Putamen (tissue), 1 donor: ENCODE measurements at regions not wholly inside any gene's neighbourhood (a gene's known extent, or its start where the extent isn't known, plus 50 kb on each side); places are given as distances from the start of the nearest gene placed in this dataset.
"Not testable (repeated sequence)": the region's sequence is repeated elsewhere in the genome, so short reads cannot be mapped to it uniquely, and the experiment has no call there.

Experiments used
- DNase-seq: peaks from one replicate; pipeline ENCODE4 v3.0.0-alpha.2; 2016; ENCODE audit warnings: low spot score

DNA sequence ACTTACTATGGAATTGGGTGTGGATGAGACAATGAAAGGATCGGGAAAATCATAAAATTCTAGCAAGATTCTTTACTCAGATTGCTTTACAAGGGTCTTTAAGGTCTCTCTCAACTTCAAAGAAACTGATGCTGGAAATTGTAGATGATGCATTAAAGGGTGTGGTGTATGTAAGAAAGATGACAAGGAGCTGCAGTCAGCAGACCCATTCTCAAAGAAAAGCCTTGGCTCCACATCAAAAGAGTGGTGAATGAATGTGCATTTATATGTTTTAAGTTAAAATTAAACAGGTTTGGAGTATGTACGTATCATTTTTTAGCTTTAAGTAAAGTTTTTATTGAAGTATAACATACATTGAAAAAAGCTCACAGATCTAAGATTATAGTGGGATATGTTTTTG lies 194.5 kb downstream of the C12orf75 start:
- DNase-seq, result no peak

- DNase-seq, result no peak
These were observed 203.6 kb downstream of the C12orf75 start for GRCh38 chr12:105534068-105534467.

- not testable (repeated sequence) for DNase-seq
These were observed 204.5 kb downstream of the C12orf75 start for GRCh38 chr12:105535033-105535432.

GRCh38 chr12:105538880-105539279 lies 208.4 kb downstream of the C12orf75 start:
- no peak for DNase-seq

DNA sequence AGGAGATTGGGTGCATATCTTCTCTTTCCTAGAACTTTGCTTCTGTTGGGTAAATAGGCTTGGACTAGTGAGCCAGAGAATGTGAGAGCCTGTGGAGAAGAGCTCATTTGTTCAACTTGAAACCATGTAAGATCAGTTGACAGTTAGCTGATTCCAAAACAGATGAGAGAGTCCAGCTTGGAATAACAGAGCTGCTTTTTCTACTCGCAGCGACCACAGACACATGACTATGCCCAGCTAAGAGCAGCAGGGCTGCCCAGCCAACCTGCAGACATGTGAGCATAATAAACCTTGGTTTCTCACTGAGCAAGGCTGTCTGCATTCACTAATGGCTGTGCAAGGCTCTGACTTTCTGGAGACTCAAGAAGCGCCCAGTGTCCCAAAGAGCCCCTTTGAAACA lies 209.2 kb downstream of the C12orf75 start:
- DNase-seq, result no peak

DNA sequence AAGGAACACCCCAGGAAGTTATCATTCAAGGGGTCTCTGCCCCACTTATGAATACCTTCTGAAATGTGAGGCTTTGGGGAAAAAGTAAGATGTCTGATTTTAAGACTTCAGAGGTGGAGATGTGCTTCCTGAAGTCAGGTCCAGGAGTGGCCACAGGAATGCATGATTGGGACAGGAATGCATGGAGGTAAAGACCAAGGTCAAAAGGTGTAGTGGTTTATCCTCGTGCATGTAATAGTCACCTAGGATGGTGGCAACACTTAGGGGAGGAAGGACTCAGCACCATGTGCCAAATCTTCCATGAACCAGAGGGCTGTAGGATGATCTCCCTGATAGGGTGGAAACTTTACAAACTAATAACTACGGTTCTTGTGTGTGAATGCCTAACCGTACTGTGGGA lies 217.3 kb downstream of the C12orf75 start:
- no peak for DNase-seq

- no peak for DNase-seq
These were observed 218.1 kb downstream of the C12orf75 start for GRCh38 chr12:105548626-105549025.

- no peak for DNase-seq
These were observed 221.6 kb downstream of the C12orf75 start for GRCh38 chr12:105552056-105552455.

DNA sequence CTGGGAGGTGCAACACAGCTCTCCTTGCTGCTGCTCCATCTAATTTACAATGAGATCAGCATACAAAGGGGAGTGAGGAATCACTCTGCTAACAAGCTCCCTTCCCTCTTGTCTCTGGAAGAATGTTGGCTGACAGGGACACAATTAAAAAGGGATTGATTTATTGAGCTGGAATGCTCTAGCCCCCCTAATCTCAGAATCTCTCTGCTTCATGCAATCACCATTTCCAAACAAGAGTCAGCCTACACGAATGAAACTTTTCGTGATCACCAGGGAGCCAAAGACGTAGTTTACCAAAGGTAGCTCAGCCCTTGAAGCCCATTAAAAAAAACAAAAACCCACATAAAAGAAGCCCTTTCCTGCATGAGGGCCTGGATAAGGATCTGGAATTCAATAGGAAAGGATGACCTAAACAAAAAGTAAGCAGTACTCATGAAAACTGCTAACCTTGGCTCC lies 223.8 kb downstream of the C12orf75 start:
- DNase-seq, result no peak

DNA sequence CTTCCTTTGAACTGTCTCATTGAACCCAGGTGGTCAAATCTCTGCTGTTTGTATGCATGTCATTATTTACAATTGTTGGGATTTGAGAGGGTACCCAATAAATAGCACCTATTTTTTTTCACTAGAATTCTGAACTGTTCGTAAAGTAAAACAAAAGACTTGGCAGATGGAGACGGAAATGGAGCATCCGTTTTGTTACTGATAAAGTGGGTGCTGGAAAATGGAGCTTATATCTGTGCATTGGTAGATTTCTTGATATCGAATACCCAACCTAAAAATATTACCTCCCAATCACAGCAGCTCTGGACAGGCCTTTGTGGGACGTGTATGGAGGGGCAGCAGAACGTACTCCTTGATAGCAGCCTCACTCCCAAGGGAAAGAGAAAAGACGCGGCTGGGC lies 224.4 kb downstream of the C12orf75 start:
- DNase-seq, result no peak

GRCh38 chr12:105555556-105556295 lies 225.2 kb downstream of the C12orf75 start:
- DNase-seq, result no peak

DNA sequence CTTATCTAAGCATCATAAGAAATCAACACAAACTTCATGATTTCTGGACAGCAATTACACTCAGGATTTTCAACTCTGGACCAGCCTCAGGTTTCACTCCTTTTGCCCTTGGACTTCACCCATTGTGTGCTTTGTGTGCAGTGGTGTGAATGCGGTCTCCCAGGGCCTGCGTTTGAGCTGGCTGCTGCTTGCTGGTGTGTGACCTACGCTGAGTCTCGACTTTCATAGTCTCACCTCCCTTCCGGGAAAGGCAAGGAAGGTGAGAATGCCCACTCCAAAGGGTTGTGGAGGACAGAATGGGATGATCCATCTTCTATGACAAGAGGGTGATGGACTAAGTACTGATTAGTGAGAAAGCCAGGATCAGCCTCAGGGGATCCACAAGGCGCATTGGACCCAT lies 228.8 kb downstream of the C12orf75 start:
- DNase-seq, result no peak

DNA sequence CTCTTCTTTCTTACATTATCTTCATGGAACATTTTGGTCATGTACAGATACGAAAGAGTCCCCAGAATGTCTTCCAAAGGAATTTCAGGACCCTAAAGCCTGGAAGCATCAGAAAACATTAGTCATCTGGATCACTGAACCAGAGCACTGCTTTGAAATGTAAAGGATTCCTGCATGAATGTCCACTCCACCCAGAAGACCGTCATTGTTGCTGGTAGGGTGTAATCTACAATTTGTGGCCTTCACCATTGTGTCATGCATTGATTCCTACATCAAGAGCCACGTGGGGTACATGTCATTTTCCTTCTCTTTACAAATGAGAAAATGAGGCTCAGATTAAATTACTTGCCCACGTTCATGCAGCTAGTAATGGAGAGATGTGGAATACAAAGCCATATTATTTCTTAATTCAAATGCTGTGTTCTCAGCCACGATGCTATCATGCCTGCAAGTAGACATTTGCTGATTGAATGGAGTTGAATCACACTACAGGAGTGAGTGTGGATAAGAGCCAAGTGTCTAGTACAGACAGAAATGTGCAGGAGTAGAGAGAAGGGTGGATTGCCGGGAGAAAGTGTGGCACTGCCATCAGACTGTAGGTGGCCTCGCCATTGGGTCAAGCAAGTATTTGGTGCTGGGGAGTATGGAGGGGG lies 231.2 kb downstream of the C12orf75 start:
- no peak for DNase-seq

DNA sequence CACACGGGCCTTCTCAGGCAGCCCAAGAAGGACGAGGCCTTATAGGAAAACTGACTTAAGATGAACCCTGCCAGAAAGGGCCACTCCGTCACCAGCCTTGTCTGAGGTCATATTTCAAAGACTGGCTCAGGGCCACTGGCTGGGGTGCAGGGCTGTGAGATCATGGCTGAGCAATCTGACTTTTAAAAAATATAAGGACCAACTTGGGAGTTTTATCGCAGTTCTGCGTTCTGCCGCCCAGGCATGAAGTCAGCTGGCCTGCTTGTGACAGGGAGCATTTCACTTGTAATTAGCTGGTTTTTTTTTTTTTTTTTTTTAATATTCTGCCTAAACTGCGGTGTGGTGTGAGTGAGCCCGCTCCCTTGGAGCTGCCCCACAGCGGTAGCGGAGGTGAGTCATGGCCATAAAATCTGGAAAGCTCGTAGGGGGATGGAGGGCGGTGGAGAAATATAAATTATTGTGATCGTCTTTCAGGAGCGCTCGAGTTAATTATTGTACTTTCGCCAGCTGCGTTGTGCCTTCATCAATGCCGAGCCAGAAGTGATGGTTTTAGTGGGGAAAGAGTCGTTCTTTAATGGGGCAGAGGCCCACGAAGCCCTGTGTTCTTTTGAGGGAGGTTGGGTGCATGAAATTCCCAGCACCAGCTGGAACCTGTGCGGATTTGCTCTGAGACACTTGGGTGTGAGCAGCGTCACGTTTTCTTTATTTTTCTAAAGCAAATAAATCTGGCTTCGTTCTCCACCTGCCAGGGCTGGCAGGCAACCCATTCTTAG lies 231.9 kb downstream of the C12orf75 start:
- DNase-seq, result no peak

GRCh38 chr12:105567061-105567460 lies 236.6 kb downstream of the C12orf75 start:
- no peak for DNase-seq

- DNase-seq, result no peak
These were observed 239.4 kb downstream of the C12orf75 start for GRCh38 chr12:105569886-105570285.

- DNase-seq, result no peak
These were observed 240.5 kb downstream of the C12orf75 start for GRCh38 chr12:105570944-105571343.

DNA sequence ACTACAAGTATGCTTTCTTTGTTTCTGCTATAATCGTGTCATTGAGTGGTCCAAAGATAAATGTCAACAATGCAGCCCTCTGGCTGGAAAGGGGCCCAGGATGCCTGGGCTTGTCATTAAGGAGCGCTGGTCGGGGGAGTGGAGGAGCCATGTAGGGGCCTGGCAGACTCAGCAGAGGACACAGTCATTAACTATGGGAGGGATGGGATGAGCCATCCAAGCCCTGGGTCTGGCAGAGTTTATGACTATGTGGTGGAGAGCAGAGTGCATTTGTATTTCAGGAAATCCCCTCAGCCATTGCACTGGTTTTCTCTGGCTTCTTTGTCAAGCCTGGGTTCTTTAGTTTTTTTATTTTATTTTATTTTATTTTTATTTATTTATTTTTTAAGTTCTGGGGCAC lies 243.1 kb downstream of the C12orf75 start:
- no peak for DNase-seq

GRCh38 chr12:105574056-105574715 lies 243.7 kb downstream of the C12orf75 start:
- no peak for DNase-seq

DNA sequence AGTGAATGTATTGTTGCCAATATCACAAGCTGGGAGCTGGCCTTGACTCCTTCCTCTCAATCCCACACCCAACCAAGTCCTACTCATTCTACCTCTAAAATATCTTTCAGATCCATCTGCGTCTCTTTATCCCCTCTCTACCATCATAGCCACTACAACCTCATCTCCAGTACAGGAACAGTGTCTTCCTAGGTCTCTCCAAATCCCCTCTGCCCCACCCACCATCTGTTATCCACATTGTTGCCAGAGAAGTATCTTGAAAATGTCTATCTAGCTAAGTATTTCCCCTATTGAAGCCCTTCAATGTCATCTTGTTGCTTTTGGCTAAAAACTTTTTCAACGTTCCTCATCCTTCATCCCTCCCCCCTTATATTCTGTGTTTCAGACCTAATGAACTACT lies 244.7 kb downstream of the C12orf75 start:
- DNase-seq, result no peak

DNA sequence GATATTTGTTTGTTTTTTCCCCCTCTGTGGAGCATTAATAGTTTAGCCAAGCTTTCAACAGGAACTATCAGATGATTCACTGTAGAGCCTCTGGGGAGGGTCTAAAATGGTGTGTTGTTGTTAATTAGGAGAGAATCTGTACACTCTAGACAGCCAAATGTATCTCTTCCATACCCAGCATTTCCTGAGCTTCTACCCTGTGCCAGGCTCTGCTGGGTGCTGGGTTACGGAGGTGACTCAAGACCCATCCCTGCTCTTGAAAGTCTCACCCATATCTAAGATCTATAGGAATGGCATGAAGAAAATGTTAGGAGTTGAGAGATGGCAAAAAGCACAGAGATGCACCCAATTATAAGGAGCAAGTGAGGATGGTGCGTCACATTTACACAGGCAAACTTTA lies 245.8 kb downstream of the C12orf75 start:
- no peak for DNase-seq

DNA sequence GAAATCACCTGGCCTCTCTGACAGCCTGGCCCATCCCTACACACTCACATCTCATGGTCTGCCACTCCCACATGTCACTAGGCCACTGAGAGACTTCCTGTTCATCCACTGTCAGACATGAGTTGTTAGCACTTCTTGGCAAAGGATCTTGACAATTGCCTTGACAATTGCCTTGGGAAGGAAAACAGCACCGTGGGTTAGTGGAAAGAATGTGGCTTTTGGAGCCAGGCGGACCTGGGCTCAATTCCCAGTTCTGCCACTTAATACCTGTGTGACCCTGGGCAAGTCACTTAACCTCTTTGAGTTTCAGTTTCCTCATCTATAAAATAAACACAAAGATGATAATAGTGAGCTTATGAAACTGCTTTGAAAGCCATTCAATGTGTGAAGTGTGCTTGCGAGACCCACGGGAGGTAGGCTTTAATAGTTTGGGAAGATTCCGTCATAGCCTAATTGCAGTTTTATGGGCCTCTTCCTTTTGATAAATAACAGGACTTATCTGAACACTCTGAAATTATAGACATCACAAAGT lies 250.4 kb downstream of the C12orf75 start:
- DNase-seq, result no peak
